Ishikawa (cell line): ENCODE measurements at regions not wholly inside any gene's neighbourhood (a gene's known extent, or its start where the extent isn't known, plus 50 kb on each side); places are given as distances from the start of the nearest gene placed in this dataset.

ENCODE experiments used
- CEBPB ChIP-seq: IDR thresholded peaks from 2 replicates; pipeline ENCODE4 v1.6.1; 2012
- CREB1 ChIP-seq: IDR thresholded peaks from 2 replicates; pipeline ENCODE4 v1.6.1; 2012; ENCODE audit warnings: low read depth
- EP300 ChIP-seq: IDR thresholded peaks from 2 replicates; pipeline ENCODE4 v1.6.1; 2012; ENCODE audit warnings: borderline replicate concordance
- FOXM1 ChIP-seq: IDR thresholded peaks from 2 replicates; pipeline ENCODE4 v1.6.1; 2012; ENCODE audit warnings: low read depth, borderline replicate concordance
- NFIC ChIP-seq: IDR thresholded peaks from 2 replicates; pipeline ENCODE4 v1.6.1; 2012
- RAD21 ChIP-seq: IDR thresholded peaks from 2 replicates; pipeline ENCODE4 v1.6.1; 2012; ENCODE audit warnings: low read depth
- REST ChIP-seq: IDR thresholded peaks from 2 replicates; pipeline ENCODE4 v1.6.1; 2012; ENCODE audit warnings: low read depth, mild to moderate bottlenecking
- TAF1 ChIP-seq: IDR thresholded peaks from 2 replicates; pipeline ENCODE4 v1.6.1; 2012; ENCODE audit warnings: low read depth, mild to moderate bottlenecking
- TCF12 ChIP-seq: IDR thresholded peaks from 2 replicates; pipeline ENCODE4 v1.6.1; 2012; ENCODE audit warnings: low read depth
- TEAD4 ChIP-seq: IDR thresholded peaks from 2 replicates; pipeline ENCODE4 v1.6.1; 2012
- USF1 ChIP-seq: IDR thresholded peaks from 2 replicates; pipeline ENCODE4 v1.6.1; 2012
- YY1 ChIP-seq: IDR thresholded peaks from 2 replicates; pipeline ENCODE4 v1.6.1; 2012; ENCODE audit warnings: low read depth
- ZBTB7A ChIP-seq: IDR thresholded peaks from 2 replicates; pipeline ENCODE4 v1.6.1; 2012; ENCODE audit warnings: low read depth
- TF ChIP-seq, protein P1 (sequence below): IDR thresholded peaks from 2 replicates; pipeline ENCODE4 v1.6.1; 2012

GRCh38 chr13:91236921-91237320 lies 110.6 kb upstream of the MIR17HG start:
- TF ChIP-seq CEBPB (no peak), EP300 (no peak), REST (no peak), USF1 (no peak), RAD21 (no peak), TCF12 (no peak), NFIC (no peak), YY1 (no peak), TAF1 (no peak), FOXM1 (no peak), CREB1 (no peak), ZBTB7A (no peak), TEAD4 (no peak)
- TF ChIP-seq, protein P1, sequence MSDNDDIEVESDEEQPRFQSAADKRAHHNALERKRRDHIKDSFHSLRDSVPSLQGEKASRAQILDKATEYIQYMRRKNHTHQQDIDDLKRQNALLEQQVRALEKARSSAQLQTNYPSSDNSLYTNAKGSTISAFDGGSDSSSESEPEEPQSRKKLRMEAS = no peak
